ENCODE measurements at regions not wholly inside any gene's neighbourhood (a gene's known extent, or its start where the extent isn't known, plus 50 kb on each side); places are given as distances from the start of the nearest gene placed in this dataset.
"Not testable (repeated sequence)": the region's sequence is repeated elsewhere in the genome, so short reads cannot be mapped to it uniquely, and the experiment has no call there.

- H3K4me1 Mint-ChIP-seq; DNase-seq; H3K27ac Mint-ChIP-seq; ATAC-seq; H3K4me3 ChIP-seq (ENCODE audit: low read length); H3K27me3 Mint-ChIP-seq; H3K36me3 Mint-ChIP-seq; H3K27me3 ChIP-seq (ENCODE audit: control insufficient read depth in 2 of 2, insufficient read depth in 2 of 2, low read length in 2 of 2); POLR2A ChIA-PET; H3K9me3 ChIP-seq (ENCODE audit: control insufficient read depth in 2 of 3, low read length in 3 of 3); H3K27ac ChIP-seq (ENCODE audit: low read depth, low read length); H3K36me3 ChIP-seq (ENCODE audit: control insufficient read depth in 2 of 3, insufficient read depth in 3 of 3, low read length in 3 of 3); H3K4me1 ChIP-seq (ENCODE audit: control insufficient read depth in 2 of 2, insufficient read depth in 2 of 2, low read length in 2 of 2); intact Hi-C loops (cut with micrococcal nuclease); CTCF ChIA-PET; H3K4me3 Mint-ChIP-seq: not testable (repeated sequence)
- H3K9me3 Mint-ChIP-seq = peaks cover 0 to 14% (median 6%) of the 10 kb centered on the region in 11 donors
Observed at GRCh38 chr2:66632882-66633281, 198.0 kb downstream of the MEIS1 start.

DNA sequence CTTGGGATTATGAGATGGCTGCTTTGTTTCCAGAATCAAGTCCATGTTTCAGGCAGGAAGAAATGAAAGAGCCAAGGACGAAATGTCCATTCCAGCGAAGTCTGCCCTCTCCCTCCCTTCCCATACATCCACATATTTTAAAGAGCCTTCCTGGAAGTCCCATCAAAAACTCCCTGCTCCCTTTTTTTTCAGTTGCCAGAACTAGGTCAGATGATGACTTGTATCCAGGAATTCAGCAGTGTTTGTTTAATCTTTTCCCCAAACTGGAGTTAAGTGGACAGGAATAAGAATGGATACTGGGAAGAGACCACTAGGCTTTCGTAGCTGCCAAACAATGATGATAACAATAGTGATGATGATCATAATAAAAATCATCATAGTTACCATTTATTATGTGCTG, 198.7 kb downstream of the MEIS1 start:
- Mint-ChIP-seq H3K9me3 (peaks cover 0 to 14% (median 5%) of the 10 kb centered on the region in 11 donors), H3K4me3 (no peak overlapping the region), H3K27ac (no peak overlapping the region), H3K4me1 (no peaks in the 10 kb centered on the region), H3K36me3 (peaks cover 0 to 4% (median 0%) of the 10 kb centered on the region in 5 donors), H3K27me3 (no peaks in the 10 kb centered on the region)
- Histone ChIP-seq H3K4me1 (ENCODE audit: control insufficient read depth in 2 of 2, insufficient read depth in 2 of 2, low read length in 2 of 2) (no peaks in the 10 kb centered on the region), H3K27me3 (ENCODE audit: control insufficient read depth in 2 of 2, insufficient read depth in 2 of 2, low read length in 2 of 2) (no peaks in the 10 kb centered on the region), H3K4me3 (ENCODE audit: low read length) (no peak overlapping the region), H3K9me3 (ENCODE audit: control insufficient read depth in 2 of 3, low read length in 3 of 3) (no peaks in the 10 kb centered on the region), H3K36me3 (ENCODE audit: control insufficient read depth in 2 of 3, insufficient read depth in 3 of 3, low read length in 3 of 3) (no peaks in the 10 kb centered on the region), H3K27ac (ENCODE audit: low read depth, low read length) (no peak overlapping the region)
- intact Hi-C loops (cut with micrococcal nuclease) = no loop called here
- DNase-seq (no peak), ATAC-seq (no peak)
- ChIA-PET CTCF (no interaction called here), POLR2A (no interaction called here)

DNA sequence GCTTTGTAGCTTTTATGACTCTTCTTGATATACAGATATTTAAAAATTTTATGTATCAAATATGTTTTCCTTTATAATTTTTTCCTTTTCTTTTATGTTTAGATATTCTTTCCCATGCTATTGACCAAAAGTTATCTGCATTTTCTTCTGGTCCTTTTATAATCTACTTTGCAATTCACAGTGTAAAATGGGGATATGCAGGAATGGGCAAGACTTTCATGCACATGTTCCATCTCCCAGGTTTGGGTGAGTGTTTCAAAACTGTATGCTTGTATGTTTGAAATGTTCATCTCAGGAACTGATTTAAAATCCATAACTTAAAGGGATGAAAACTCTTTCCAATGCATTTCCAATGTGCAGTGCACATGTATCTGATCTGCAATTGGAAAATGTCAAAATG, 199.9 kb downstream of the MEIS1 start:
- Histone ChIP-seq H3K4me1 (ENCODE audit: control insufficient read depth in 2 of 2, insufficient read depth in 2 of 2, low read length in 2 of 2) (no peaks in the 10 kb centered on the region), H3K27me3 (ENCODE audit: control insufficient read depth in 2 of 2, insufficient read depth in 2 of 2, low read length in 2 of 2) (no peaks in the 10 kb centered on the region), H3K36me3 (ENCODE audit: control insufficient read depth in 2 of 3, insufficient read depth in 3 of 3, low read length in 3 of 3) (no peaks in the 10 kb centered on the region), H3K27ac (ENCODE audit: low read depth, low read length) (no peak overlapping the region), H3K9me3 (ENCODE audit: control insufficient read depth in 2 of 3, low read length in 3 of 3) (no peaks in the 10 kb centered on the region), H3K4me3 (ENCODE audit: low read length) (no peak overlapping the region)
- Mint-ChIP-seq H3K27me3 (no peaks in the 10 kb centered on the region), H3K9me3 (peaks cover 0 to 13% (median 4%) of the 10 kb centered on the region in 11 donors), H3K4me3 (no peak overlapping the region), H3K27ac (no peak overlapping the region), H3K36me3 (peaks cover 0 to 4% (median 0%) of the 10 kb centered on the region in 5 donors), H3K4me1 (no peaks in the 10 kb centered on the region)
- ChIA-PET POLR2A (no interaction called here), CTCF (no interaction called here)
- DNase-seq (no peak), ATAC-seq (no peak)
- intact Hi-C loops (cut with micrococcal nuclease) = no loop called here

DNA sequence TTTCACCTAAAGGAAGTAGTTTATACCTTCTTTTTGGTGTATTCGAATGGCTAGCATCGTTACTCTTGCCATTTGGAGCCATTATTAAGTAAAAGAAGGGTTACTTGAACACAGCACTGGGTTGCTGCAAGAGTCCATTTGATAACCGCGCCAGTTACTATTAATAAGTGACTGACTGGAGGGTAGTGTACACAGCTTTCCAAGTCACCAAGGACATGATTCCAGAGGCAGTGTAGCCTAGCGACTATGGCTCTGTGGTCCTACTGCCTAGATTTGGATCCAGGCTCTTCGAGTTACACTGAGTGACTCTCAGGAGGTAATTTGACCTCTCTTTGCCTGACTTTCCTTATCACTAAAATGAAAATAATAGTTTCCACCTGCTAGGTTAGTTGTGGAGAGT, 206.8 kb downstream of the MEIS1 start:
- H3K27me3 Mint-ChIP-seq = no peaks in the 10 kb centered on the region
- no peaks in the 10 kb centered on the region for H3K4me1 Mint-ChIP-seq
- POLR2A ChIA-PET = no interaction called here
- no peaks in the 10 kb centered on the region for H3K36me3 Mint-ChIP-seq
- DNase-seq = no peak
- H3K4me3 ChIP-seq (ENCODE audit: low read length) = no peak overlapping the region
- ATAC-seq = no peak
- H3K9me3 ChIP-seq (ENCODE audit: control insufficient read depth in 2 of 3, low read length in 3 of 3) = no peaks in the 10 kb centered on the region
- H3K36me3 ChIP-seq (ENCODE audit: control insufficient read depth in 2 of 3, insufficient read depth in 3 of 3, low read length in 3 of 3) = no peaks in the 10 kb centered on the region
- H3K27ac ChIP-seq (ENCODE audit: low read depth, low read length) = no peak overlapping the region
- intact Hi-C loops (cut with micrococcal nuclease) = no loop called here
- no peak overlapping the region for H3K4me3 Mint-ChIP-seq
- H3K4me1 ChIP-seq (ENCODE audit: control insufficient read depth in 2 of 2, insufficient read depth in 2 of 2, low read length in 2 of 2) = no peaks in the 10 kb centered on the region
- CTCF ChIA-PET = no interaction called here
- no peak overlapping the region for H3K27ac Mint-ChIP-seq
- H3K27me3 ChIP-seq (ENCODE audit: control insufficient read depth in 2 of 2, insufficient read depth in 2 of 2, low read length in 2 of 2) = no peaks in the 10 kb centered on the region
- peaks cover 0 to 7% (median 5%) of the 10 kb centered on the region in 11 donors for H3K9me3 Mint-ChIP-seq

DNA sequence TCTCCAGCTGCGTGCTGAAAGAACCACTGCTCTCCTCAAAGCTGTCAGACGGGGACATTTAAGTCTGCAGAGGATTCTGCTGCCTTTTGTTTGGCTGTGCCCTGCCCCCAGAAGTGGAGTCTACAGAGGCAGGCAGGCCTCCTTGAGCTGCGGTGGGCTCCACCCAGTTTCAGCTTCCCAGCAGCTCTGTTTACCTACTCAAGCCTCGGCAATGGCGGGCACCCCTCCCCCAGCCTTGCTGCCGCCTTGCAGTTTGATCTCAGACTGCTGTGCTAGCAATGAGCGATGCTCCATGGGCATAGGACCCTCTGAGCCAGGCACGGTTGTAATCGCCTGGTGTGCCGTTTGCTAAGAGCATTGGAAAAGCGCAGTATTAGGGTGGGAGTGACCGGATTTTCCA, 213.2 kb downstream of the MEIS1 start:
- H3K27me3 ChIP-seq (ENCODE audit: control insufficient read depth in 2 of 2, insufficient read depth in 2 of 2, low read length in 2 of 2); H3K4me3 ChIP-seq (ENCODE audit: low read length); H3K4me1 ChIP-seq (ENCODE audit: control insufficient read depth in 2 of 2, insufficient read depth in 2 of 2, low read length in 2 of 2); ATAC-seq; CTCF ChIA-PET; H3K27me3 Mint-ChIP-seq; H3K4me3 Mint-ChIP-seq; H3K4me1 Mint-ChIP-seq; POLR2A ChIA-PET; DNase-seq; H3K9me3 ChIP-seq (ENCODE audit: control insufficient read depth in 2 of 3, low read length in 3 of 3); intact Hi-C loops (cut with micrococcal nuclease); H3K36me3 ChIP-seq (ENCODE audit: control insufficient read depth in 2 of 3, insufficient read depth in 3 of 3, low read length in 3 of 3); H3K27ac Mint-ChIP-seq; H3K36me3 Mint-ChIP-seq; H3K27ac ChIP-seq (ENCODE audit: low read depth, low read length): not testable (repeated sequence)
- H3K9me3 Mint-ChIP-seq = peaks cover 2 to 18% (median 6%) of the 10 kb centered on the region in 11 donors

GRCh38 chr2:66649006-66649405, 214.1 kb downstream of the MEIS1 start:
- Histone ChIP-seq H3K27me3 (ENCODE audit: control insufficient read depth in 2 of 2, insufficient read depth in 2 of 2, low read length in 2 of 2) (no peaks in the 10 kb centered on the region), H3K4me3 (ENCODE audit: low read length) (no peak overlapping the region), H3K4me1 (ENCODE audit: control insufficient read depth in 2 of 2, insufficient read depth in 2 of 2, low read length in 2 of 2) (no peaks in the 10 kb centered on the region), H3K27ac (ENCODE audit: low read depth, low read length) (no peak overlapping the region), H3K9me3 (ENCODE audit: control insufficient read depth in 2 of 3, low read length in 3 of 3) (no peaks in the 10 kb centered on the region), H3K36me3 (ENCODE audit: control insufficient read depth in 2 of 3, insufficient read depth in 3 of 3, low read length in 3 of 3) (no peaks in the 10 kb centered on the region)
- ATAC-seq = no peak
- no peaks in the 10 kb centered on the region for H3K36me3 Mint-ChIP-seq
- H3K27me3 Mint-ChIP-seq = peaks cover 0 to 4% (median 0%) of the 10 kb centered on the region in 5 donors
- POLR2A ChIA-PET = no interaction called here
- intact Hi-C loops (cut with micrococcal nuclease) = no loop called here
- no peaks in the 10 kb centered on the region for H3K4me1 Mint-ChIP-seq
- CTCF ChIA-PET = no interaction called here
- DNase-seq = no peak
- no peak overlapping the region for H3K4me3 Mint-ChIP-seq
- H3K9me3 Mint-ChIP-seq = peaks cover 2 to 18% (median 6%) of the 10 kb centered on the region in 11 donors
- no peak overlapping the region for H3K27ac Mint-ChIP-seq

DNA sequence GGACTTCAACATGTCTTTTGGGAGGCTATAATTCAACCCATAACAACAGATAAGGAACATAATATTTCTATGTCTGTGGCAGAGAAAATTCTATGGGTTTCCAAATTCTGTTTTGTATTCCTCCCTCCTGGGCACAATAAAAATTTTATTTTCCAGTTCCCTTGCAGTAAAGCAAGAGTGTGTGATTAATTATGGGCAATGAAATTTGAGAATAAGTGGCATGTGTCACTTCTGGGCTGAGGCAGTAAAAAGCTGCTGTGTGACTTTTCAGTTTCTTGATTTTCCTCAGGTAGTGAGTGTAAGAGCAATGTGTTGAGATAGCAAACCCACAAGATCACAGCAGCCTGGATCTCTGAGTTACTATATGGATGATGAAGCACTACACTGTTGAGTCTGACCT, 216.4 kb downstream of the MEIS1 start:
- H3K36me3 Mint-ChIP-seq = no peaks in the 10 kb centered on the region
- no peak overlapping the region for H3K27ac Mint-ChIP-seq
- H3K27me3 ChIP-seq (ENCODE audit: control insufficient read depth in 2 of 2, insufficient read depth in 2 of 2, low read length in 2 of 2) = no peaks in the 10 kb centered on the region
- intact Hi-C loops (cut with micrococcal nuclease) = no loop called here
- H3K4me1 Mint-ChIP-seq = no peaks in the 10 kb centered on the region
- POLR2A ChIA-PET = no interaction called here
- H3K36me3 ChIP-seq (ENCODE audit: control insufficient read depth in 2 of 3, insufficient read depth in 3 of 3, low read length in 3 of 3) = no peaks in the 10 kb centered on the region
- no peak overlapping the region for H3K4me3 ChIP-seq (ENCODE audit: low read length)
- DNase-seq = no peak
- H3K4me3 Mint-ChIP-seq = no peak overlapping the region
- peaks cover 2 to 14% (median 5%) of the 10 kb centered on the region in 11 donors for H3K9me3 Mint-ChIP-seq
- no peaks in the 10 kb centered on the region for H3K9me3 ChIP-seq (ENCODE audit: control insufficient read depth in 2 of 3, low read length in 3 of 3)
- no peak overlapping the region for H3K27ac ChIP-seq (ENCODE audit: low read depth, low read length)
- peaks cover 0 to 4% (median 0%) of the 10 kb centered on the region in 5 donors for H3K27me3 Mint-ChIP-seq
- CTCF ChIA-PET = no interaction called here
- ATAC-seq = no peak
- H3K4me1 ChIP-seq (ENCODE audit: control insufficient read depth in 2 of 2, insufficient read depth in 2 of 2, low read length in 2 of 2) = no peaks in the 10 kb centered on the region
